ENCODE measurements at regions not wholly inside any gene's neighbourhood (a gene's known extent, or its start where the extent isn't known, plus 50 kb on each side); places are given as distances from the start of the nearest gene placed in this dataset.

DNA sequence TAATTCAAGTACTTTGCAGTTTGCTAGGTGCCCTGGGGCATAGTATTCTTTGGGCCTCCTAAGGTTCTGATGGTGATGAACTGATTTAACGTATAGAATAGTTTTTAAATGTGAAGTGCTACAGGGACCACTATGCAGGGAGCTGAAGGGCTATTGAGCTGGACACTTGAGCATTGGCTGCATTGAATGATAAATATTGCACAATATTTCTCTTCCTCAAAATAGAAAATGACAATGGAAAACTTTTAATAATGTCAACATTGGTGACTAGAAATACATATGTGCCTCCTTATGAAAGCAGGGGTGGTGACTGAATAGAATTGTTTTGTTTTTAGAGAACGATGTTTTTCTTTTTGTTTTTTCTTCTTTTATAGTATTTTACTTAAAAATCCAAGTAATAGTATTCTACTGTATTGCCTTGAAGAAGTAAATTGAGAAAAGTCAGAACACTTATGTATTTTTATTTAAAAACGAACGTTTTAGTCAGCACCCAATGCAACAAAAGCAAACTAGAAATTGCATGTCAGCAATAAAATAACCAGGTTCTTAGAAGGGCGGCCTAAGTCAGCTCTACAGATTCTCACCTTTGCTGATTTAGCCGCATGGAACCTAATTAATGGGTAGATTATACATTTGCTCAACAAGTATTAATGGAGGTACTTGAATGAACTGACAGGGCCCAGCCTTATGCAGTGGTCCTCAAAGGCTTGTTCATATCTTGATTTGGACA is 244.0 kb upstream of the KLF6 start:
- H3K4me1 ChIP-seq (ENCODE audit: insufficient read depth, low read length), result no peaks in the 10 kb centered on the region

DNA sequence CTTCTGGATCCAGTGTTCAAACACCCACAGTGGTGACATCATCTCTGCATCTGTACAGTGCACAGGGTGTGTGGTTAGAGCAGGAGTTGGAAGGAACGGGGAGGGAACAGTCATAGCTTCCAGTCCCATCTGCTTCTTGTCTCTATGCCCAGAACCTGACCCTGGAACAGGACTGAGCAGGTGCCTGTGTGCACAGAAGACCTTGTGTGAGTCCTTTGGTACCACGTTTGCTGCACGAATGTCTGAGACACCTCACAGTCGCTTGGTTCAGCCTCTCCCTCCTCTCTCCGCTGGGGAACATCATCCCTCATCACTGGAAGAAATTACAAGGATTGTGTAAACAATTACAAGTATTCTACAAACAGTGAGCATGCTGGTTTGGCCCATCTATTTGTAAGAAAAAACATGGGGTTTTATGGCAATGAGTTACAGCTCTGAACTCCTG is 243.0 kb upstream of the KLF6 start:
- Histone ChIP-seq H3K9me3 (ENCODE audit: low read depth, low read length) (no peaks in the 10 kb centered on the region), H3K27me3 (ENCODE audit: insufficient read depth, low read length) (no peaks in the 10 kb centered on the region), H3K4me1 (ENCODE audit: insufficient read depth, low read length) (no peaks in the 10 kb centered on the region), H3K4me3 (ENCODE audit: low read length) (no peak overlapping the region)

More for the DNA sequence above, 244.0 kb upstream of the KLF6 start:
- H3K9me3 ChIP-seq (ENCODE audit: low read depth, low read length), result no peaks in the 10 kb centered on the region
- no peaks in the 10 kb centered on the region for H3K27me3 ChIP-seq (ENCODE audit: insufficient read depth, low read length)
- no peak overlapping the region for H3K4me3 ChIP-seq (ENCODE audit: low read length)

DNA sequence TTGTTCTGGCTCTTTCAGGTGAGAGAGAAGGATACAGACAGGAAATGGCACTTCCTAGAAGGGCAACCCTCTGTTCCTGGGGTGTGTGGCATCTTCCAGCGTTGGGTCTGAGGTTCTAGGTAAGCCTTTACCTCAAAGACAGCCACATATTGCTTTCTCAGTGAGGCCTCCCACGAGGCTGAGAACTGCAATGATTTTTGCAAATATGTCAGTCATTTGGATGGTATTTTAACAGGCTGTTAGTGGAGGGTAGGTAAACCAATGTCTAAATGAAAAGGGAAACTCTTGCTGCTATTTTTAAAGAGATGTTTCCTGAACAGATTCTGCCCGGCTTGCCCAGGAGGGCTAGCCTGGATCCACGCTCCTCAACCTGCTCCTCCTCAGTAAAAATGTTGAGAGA is 240.3 kb upstream of the KLF6 start:
- no peaks in the 10 kb centered on the region for H3K9me3 ChIP-seq (ENCODE audit: low read depth, low read length)
- H3K4me3 ChIP-seq (ENCODE audit: low read length), result no peak overlapping the region
- no peaks in the 10 kb centered on the region for H3K27me3 ChIP-seq (ENCODE audit: insufficient read depth, low read length)
- H3K4me1 ChIP-seq (ENCODE audit: insufficient read depth, low read length), result no peaks in the 10 kb centered on the region

DNA sequence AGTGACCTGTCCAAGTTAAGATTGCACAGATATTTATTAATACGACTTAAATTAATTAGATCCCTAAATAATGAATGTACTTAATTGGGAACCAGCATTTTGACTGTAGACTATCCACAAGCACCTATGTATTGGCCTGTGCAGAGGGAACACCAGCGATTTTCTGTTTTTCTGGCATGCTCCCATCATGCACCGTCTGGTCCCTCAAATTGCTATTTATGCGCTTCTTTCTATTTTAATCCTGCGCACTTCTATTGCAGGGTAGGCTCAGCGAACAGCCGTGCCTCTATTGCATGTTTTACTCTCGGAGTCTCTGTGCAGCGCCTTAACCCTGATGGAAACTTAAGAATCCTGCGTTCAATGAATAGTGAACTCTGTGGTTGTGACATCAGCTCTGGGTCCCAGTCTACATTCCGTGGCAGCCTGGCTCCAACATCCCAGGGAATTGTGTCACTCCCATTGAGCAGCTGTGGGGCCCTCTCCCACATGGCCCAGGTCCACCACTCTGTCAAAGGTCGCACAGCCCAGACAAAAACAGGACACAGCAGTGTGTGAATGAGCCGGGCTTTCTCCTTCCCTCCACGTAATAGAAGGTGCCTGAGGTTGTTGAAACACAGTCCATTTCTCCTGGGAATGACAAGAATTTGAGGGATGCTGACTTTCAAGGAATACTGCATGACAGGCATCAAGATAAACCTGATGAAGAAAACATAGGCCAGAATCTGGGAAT is 239.7 kb upstream of the KLF6 start:
- Histone ChIP-seq H3K9me3 (ENCODE audit: low read depth, low read length) (no peaks in the 10 kb centered on the region), H3K4me1 (ENCODE audit: insufficient read depth, low read length) (no peaks in the 10 kb centered on the region), H3K4me3 (ENCODE audit: low read length) (no peak overlapping the region), H3K27me3 (ENCODE audit: insufficient read depth, low read length) (no peaks in the 10 kb centered on the region)

DNA sequence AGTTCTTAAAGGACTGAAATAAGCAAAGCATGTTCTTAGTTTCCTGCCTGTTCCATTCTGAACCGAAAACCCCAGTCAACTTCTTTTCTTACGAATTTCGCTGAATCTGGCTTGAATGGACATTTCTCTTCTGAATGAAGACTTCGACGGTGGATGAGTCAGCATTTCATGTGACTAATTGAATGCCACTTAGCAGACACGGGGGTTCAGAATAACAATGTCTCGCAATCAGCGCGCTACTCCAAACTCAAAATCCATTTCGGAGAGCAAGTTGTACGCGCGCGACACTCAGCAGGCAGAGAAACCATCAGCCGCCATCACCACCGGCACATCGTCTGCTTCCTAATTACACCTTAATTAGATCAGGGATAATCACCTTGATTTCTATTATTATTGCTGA is 239.0 kb upstream of the KLF6 start:
- Histone ChIP-seq H3K9me3 (ENCODE audit: low read depth, low read length) (no peaks in the 10 kb centered on the region), H3K4me3 (ENCODE audit: low read length) (no peak overlapping the region), H3K27me3 (ENCODE audit: insufficient read depth, low read length) (no peaks in the 10 kb centered on the region), H3K4me1 (ENCODE audit: insufficient read depth, low read length) (no peaks in the 10 kb centered on the region)

DNA sequence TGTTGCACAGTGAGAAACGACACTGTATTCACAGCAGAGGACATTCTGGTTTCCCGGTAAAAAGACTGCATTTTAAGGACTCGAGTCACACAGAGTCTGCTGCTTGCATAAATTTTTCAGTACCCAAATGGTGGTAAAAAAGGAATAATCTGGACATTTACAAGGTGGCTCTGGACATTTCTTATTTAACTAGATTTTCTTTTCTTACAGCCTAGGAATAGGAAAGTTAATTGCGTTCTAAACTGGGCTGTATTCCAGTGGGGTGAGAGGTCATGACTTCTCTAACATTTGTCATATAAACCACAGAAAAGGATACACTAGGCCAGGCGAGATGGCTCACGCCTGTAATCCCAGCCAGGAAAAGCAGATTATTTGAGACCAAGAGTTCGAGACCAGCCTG is 237.5 kb upstream of the KLF6 start:
- no peaks in the 10 kb centered on the region for H3K4me1 ChIP-seq (ENCODE audit: insufficient read depth, low read length)
- no peaks in the 10 kb centered on the region for H3K9me3 ChIP-seq (ENCODE audit: low read depth, low read length)
- no peak overlapping the region for H3K4me3 ChIP-seq (ENCODE audit: low read length)
- H3K27me3 ChIP-seq (ENCODE audit: insufficient read depth, low read length), result no peaks in the 10 kb centered on the region

DNA sequence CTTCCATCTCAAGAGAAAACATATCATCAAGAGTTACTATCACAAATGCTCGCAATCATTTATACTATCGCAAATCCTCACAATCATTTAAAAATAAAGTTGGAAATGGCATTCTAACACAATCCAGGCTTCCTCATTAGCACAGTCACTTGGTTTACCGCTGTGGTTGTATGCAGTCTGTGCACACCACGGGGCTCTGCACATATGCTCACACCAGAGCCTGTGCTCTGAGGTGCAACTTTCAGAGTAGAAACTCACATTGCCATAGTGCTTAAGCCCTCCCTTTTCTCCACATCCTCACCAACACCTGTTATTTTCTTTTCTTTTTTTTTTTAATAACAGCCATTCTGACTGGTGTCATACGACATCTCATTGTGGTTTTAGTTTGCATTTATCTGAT is 235.6 kb upstream of the KLF6 start:
- Histone ChIP-seq H3K4me3 (ENCODE audit: low read length) (no peak overlapping the region), H3K9me3 (ENCODE audit: low read depth, low read length) (no peaks in the 10 kb centered on the region), H3K27me3 (ENCODE audit: insufficient read depth, low read length) (no peaks in the 10 kb centered on the region), H3K4me1 (ENCODE audit: insufficient read depth, low read length) (no peaks in the 10 kb centered on the region)

DNA sequence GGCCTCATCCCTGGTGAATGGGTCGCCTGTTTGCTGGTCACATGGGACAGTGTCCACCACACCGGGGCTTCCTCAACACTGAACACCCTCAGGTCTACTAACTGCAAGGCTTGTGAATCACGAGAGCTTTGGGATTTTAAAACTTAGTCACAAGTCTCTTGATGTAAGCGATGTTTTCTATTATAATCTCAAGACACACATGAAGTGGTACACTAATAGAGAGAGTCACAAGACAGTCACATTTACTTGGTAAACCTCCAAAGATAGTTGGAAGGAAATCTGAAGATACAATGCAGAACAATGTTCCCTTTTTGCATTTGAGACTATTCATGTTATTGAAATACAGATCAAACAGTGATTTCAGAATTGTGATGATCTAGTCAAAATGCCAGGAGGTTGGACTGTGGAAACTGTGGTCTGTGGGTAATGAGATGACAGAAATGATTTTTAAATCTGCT is 233.1 kb upstream of the KLF6 start:
- H3K4me1 ChIP-seq (ENCODE audit: insufficient read depth, low read length), result no peaks in the 10 kb centered on the region
- H3K27me3 ChIP-seq (ENCODE audit: insufficient read depth, low read length), result no peaks in the 10 kb centered on the region
- no peak overlapping the region for H3K4me3 ChIP-seq (ENCODE audit: low read length)
- H3K9me3 ChIP-seq (ENCODE audit: low read depth, low read length), result no peaks in the 10 kb centered on the region

DNA sequence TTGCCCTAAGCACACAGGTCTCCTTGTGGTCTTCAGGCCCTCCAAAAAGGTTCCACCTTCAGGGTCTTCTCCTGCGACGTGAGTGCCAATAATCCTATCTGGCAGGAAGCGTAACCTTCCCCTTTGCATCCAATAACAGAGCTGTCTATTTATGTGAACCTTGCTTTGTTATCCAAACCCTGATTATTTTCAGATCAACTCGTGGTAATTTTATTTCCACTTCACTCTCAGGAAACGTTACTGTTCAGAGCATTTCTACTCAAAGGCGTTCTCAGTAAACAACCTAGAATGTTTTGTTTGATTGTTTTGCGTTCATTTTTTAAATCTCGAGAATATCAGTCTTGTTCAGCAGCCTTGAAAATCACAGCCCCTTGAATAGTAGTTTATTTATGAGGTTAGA is 232.3 kb upstream of the KLF6 start:
- H3K27me3 ChIP-seq (ENCODE audit: insufficient read depth, low read length), result no peaks in the 10 kb centered on the region
- no peaks in the 10 kb centered on the region for H3K9me3 ChIP-seq (ENCODE audit: low read depth, low read length)

DNA sequence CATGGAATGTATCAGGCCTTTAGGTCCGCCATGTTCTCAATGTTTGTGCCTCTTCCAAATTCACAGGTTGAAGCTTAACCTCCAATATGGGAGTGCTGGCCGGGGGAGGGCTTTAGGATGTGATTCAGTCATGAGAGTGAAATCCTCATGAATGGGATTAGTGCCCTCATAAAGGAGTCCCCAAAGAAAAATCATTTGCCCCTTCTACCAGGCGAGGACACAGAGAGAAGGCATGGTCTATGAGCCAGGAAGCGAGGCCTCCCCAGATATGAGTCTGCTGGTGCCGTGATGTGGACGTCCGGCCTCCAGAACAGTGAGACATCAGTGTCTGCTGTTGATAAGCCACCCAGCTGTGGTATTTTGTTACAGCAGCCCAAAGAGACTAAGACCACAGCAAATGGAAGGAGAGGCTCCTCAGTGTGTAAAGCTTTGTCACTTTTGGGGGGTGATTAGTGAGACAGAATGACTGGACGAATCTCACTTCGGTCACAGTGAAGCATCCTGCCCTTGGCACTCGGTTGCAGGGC is 231.3 kb upstream of the KLF6 start:
- Histone ChIP-seq H3K27me3 (ENCODE audit: insufficient read depth, low read length) (no peaks in the 10 kb centered on the region), H3K9me3 (ENCODE audit: low read depth, low read length) (no peaks in the 10 kb centered on the region), H3K4me1 (ENCODE audit: insufficient read depth, low read length) (no peaks in the 10 kb centered on the region), H3K4me3 (ENCODE audit: low read length) (no peak overlapping the region)

More for the DNA sequence above, 232.3 kb upstream of the KLF6 start:
- Histone ChIP-seq H3K4me3 (ENCODE audit: low read length) (no peak overlapping the region), H3K4me1 (ENCODE audit: insufficient read depth, low read length) (no peaks in the 10 kb centered on the region)

DNA sequence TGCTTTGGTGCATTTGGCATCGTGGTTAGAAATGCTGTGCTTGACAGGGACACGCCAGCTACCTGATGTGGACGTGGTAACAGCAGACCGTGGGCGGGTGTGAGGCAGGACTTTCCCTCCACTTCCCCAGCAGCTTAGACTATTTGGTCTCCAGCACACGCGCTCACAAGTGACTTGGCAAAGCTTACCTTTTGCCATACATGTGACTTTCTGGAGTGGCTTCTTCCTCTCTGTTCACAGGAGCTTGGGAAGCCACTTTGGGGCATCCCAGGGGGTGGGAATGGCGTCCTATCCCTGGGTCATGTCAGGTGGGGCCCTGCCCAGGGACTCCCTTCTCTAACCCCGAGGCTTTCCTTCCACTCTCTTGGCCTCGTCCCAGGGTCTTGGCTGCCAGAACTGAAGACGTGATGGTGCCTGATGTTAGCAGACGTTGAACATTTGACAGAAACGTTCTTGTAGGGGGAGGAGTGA is 228.7 kb upstream of the KLF6 start:
- no peak overlapping the region for H3K4me3 ChIP-seq (ENCODE audit: low read length)
- H3K4me1 ChIP-seq (ENCODE audit: insufficient read depth, low read length), result no peaks in the 10 kb centered on the region
- H3K27me3 ChIP-seq (ENCODE audit: insufficient read depth, low read length), result no peaks in the 10 kb centered on the region
- H3K9me3 ChIP-seq (ENCODE audit: low read depth, low read length), result no peaks in the 10 kb centered on the region

DNA sequence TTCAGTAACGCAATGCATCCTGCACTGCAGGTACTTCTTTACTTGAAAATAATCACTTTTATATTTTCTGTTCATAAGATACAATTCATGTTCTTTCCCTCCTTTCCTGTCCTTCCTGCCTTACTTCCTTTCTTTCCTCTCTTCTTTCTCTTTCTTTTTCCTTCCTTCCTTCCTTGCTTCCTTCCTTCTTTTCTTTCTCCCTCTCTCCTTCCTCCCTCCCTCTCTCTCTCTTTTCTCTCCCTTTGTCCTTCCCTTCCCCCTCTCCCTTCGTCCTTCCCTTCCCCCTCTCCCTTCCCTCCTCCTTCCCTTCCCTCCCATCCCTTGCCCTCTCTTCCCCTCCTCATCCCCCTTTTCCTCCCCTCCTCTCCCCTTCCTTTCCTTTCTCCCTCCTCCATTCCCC is 227.8 kb upstream of the KLF6 start:
- no peaks in the 10 kb centered on the region for H3K27me3 ChIP-seq (ENCODE audit: insufficient read depth, low read length)
- no peaks in the 10 kb centered on the region for H3K4me1 ChIP-seq (ENCODE audit: insufficient read depth, low read length)
- no peaks in the 10 kb centered on the region for H3K9me3 ChIP-seq (ENCODE audit: low read depth, low read length)
- no peak overlapping the region for H3K4me3 ChIP-seq (ENCODE audit: low read length)

DNA sequence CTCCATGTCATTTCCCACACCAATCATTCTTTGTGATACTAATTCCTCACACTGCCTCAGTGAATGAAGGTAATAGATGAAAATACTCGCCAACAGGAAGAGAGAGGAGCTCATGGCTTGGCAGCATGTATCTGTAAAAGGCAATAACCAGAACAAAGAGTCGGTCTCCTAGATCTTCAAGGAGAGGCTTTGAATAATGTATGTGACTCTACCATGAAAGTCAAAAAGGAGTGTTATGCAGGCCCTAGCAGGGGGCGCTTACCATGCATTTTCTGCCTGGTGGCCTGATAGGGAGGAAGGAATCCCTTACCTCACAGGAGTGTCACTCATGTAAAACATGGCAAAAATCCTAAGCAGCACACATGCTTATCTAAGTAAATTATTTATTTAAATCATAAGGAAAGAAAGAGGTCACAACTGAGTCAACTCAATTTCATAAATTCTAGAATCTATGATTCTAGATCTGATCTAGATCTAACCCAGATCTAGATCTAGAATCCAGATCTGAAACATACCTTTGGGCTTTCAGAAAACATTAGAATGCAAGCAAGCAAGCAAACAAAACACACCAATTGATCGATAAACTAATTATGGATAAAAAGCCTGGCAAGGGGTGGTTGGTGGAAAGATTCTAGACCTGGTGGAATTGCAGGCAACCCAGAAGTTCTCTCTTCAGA is 226.3 kb upstream of the KLF6 start:
- no peaks in the 10 kb centered on the region for H3K27me3 ChIP-seq (ENCODE audit: insufficient read depth, low read length)
- H3K9me3 ChIP-seq (ENCODE audit: low read depth, low read length), result no peaks in the 10 kb centered on the region
- H3K4me3 ChIP-seq (ENCODE audit: low read length), result no peak overlapping the region
- peaks cover 3% of the 10 kb centered on the region for H3K4me1 ChIP-seq (ENCODE audit: insufficient read depth, low read length)

DNA sequence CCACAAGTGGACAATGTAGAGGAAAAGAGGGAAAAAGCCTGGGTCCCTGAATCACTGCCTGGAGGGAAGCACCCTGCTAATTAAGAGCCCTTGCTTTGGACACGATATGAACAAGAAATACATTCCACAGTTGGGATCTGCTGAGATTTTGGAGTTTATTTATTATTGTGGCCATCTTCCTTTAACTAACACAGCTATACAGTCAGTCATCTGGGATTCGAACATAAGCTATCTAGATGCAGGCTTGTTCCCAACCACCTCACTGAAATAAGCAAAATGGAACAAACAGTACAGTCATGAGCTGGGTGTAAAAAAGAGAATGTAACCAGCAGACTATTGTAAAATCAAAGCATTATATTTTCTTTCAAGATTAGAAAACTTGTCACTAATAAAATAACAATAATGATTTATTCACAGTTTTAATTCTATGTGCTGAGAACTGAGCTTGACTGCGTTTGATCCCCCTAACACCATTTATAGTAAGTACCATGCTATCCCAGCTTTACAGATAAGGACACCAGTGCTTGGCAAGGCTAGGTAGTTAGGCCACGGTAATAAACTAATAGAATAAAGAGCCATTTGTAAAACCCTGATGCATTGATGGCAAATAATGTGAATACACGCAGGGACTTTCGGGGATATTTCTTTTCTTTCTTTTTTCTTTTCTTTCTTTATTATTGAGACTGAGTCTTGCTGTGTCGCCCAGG is 223.8 kb upstream of the KLF6 start:
- H3K4me3 ChIP-seq (ENCODE audit: low read length), result no peak overlapping the region
- peaks cover 10% of the 10 kb centered on the region for H3K4me1 ChIP-seq (ENCODE audit: insufficient read depth, low read length)
- H3K9me3 ChIP-seq (ENCODE audit: low read depth, low read length), result no peaks in the 10 kb centered on the region
- no peaks in the 10 kb centered on the region for H3K27me3 ChIP-seq (ENCODE audit: insufficient read depth, low read length)

DNA sequence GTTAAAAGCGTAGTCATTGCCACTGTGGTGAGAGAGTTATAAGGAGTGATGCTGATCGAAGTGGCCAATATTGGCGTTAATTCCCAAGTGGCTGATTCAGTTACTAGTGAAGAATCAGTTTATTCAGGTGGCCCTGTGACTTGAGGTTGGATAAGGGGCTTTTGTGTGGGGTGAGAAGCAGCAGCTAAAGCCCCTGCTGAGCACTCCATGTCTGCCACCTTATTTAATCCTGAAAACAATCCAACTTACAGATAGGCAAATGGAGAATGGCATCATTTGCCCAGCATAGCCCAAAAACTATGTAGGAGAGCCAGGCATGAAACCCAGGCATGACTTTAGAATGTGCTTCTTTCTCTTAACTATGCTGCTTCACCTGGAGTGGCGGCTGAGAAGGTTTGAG is 222.8 kb upstream of the KLF6 start:
- no peaks in the 10 kb centered on the region for H3K9me3 ChIP-seq (ENCODE audit: low read depth, low read length)
- peaks cover 10% of the 10 kb centered on the region for H3K4me1 ChIP-seq (ENCODE audit: insufficient read depth, low read length)
- no peak overlapping the region for H3K4me3 ChIP-seq (ENCODE audit: low read length)
- H3K27me3 ChIP-seq (ENCODE audit: insufficient read depth, low read length), result no peaks in the 10 kb centered on the region

Measured in mononuclear cell (primary cell).